ENCODE measurements at regions not wholly inside any gene's neighbourhood (a gene's known extent, or its start where the extent isn't known, plus 50 kb on each side); places are given as distances from the start of the nearest gene placed in this dataset.
A peak's percentile ranks its signal among the peaks of the same experiment; 100 is the strongest.
"Not testable (repeated sequence)": the region's sequence is repeated elsewhere in the genome, so short reads cannot be mapped to it uniquely, and the experiment has no call there.

DNA sequence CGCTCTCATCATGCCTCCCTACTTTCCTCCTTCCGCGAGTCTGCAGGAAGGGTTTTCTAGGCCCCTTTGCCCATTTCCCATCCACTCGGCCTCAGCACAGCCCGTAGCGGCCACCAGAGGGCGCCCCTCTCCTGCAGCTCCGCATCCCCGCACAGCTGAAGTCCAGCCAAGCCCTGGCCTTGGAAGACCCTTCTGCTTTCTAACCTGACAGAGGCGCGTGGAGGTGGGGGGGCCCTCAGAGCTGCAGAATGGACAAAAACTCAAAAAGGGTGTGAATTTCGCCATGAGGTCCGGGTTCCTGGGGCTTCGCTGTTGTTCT is 127.2 kb downstream of the GOLGA8T start:
- H3K79me2 ChIP-seq (ENCODE audit: control insufficient read depth in 1 of 2, insufficient read depth in 2 of 2, low read length in 2 of 2); H3K27ac ChIP-seq (ENCODE audit: low read depth, low read length); H3K23me2 ChIP-seq (ENCODE audit: low read depth, low read length); H3K4me2 ChIP-seq (ENCODE audit: insufficient read depth in 1 of 2, low read depth in 2 of 2, low read length in 2 of 2); H4K20me1 ChIP-seq (replicated peaks in 1 of 2; ENCODE audit: control insufficient read depth in 1 of 2, insufficient read depth in 2 of 2, low read length in 2 of 2); H2BK15ac ChIP-seq (ENCODE audit: low read length); H3K18ac ChIP-seq (ENCODE audit: extremely low read depth, low read length); H3K23ac ChIP-seq (ENCODE audit: insufficient read length); H3K9me3 ChIP-seq (ENCODE audit: insufficient read depth in 2 of 2, low read depth in 1 of 2, low read length in 1 of 2); H2BK12ac ChIP-seq (ENCODE audit: low read depth, low read length); H4K8ac ChIP-seq (ENCODE audit: extremely low read depth, insufficient read depth, low read length); H2BK20ac ChIP-seq (ENCODE audit: low read length); H2AFZ ChIP-seq (ENCODE audit: low read length); H3K79me1 ChIP-seq (ENCODE audit: low read depth, low read length); H3K56ac ChIP-seq (replicated peaks; ENCODE audit: insufficient read length, low read depth, low read length); H2BK120ac ChIP-seq (replicated peaks; ENCODE audit: low read depth, low read length); H2BK5ac ChIP-seq (ENCODE audit: low read depth, low read length); H4K5ac ChIP-seq (ENCODE audit: insufficient read length, low read depth, low read length); H4K91ac ChIP-seq (replicated peaks; ENCODE audit: insufficient read length, low read length); H3K4me1 ChIP-seq (replicated peaks in 1 of 4; ENCODE audit: control insufficient read depth in 3 of 4, insufficient read depth in 4 of 4, low read length in 3 of 4); DNase-seq (ENCODE audit: low read depth in 1 of 2, low spot score in 2 of 2); H3K27me3 ChIP-seq (replicated peaks in 1 of 4; ENCODE audit: control insufficient read depth in 3 of 4, extremely low read depth in 1 of 4, insufficient read depth in 3 of 4, low read length in 3 of 4); H3K36me3 ChIP-seq (ENCODE audit: control insufficient read depth in 2 of 4, insufficient read depth in 4 of 4, low read length in 3 of 4); CTCF ChIA-PET (ENCODE audit: partially characterized antibody); H3K9ac ChIP-seq (replicated peaks in 1 of 4; ENCODE audit: extremely low read depth in 1 of 4, low read depth in 3 of 4, low read length in 3 of 4); H3K14ac ChIP-seq (ENCODE audit: insufficient read length); POLR2A ChIA-PET (ENCODE audit: partially characterized antibody); H3K4me3 ChIP-seq (ENCODE audit: extremely low read depth in 1 of 4, insufficient read depth in 2 of 4, low read depth in 3 of 4, low read length in 4 of 4); H3K4ac ChIP-seq (replicated peaks; ENCODE audit: insufficient read length, low read depth, low read length); H2AK5ac ChIP-seq (ENCODE audit: low read depth, low read length): not testable (repeated sequence)
- FAIRE-seq: peak; percentile 80
- WGBS, 2 experiments (ENCODE audit: extremely low coverage in 1 of 2, insufficient coverage in 1 of 2, insufficient read length in 1 of 2, insufficient replicate concordance in 2 of 2, low coverage in 1 of 2, low lambda C conversion rate in 2 of 2, missing lambda C conversion rate in 1 of 2): no CpG with 5 or more reads among the region's 14 CpGs

DNA sequence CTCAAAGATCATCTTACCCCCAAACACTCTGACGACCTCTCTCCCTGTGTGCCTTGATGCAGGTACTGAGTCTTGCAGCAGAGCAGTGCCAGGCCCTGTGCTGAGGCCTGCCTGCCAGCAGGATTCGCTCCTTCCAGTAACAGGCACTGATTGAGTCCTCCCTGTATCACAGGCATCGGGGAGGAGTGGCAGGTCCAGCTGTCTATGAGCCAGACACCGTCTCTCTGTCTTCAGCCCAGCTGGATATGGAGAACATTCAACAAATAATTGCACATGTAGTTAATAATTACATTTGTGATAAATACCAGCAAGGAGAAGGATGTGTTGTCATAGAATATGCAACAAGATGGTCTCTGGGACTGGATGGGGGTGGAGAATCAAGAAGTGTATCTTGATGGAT is 129.1 kb downstream of the GOLGA8T start:
- H3K79me1 ChIP-seq (ENCODE audit: low read depth, low read length); H2BK20ac ChIP-seq (ENCODE audit: low read length); H2BK5ac ChIP-seq (ENCODE audit: low read depth, low read length); CTCF ChIA-PET (ENCODE audit: partially characterized antibody); H2BK120ac ChIP-seq (replicated peaks; ENCODE audit: low read depth, low read length); H3K23ac ChIP-seq (ENCODE audit: insufficient read length); H3K56ac ChIP-seq (replicated peaks; ENCODE audit: insufficient read length, low read depth, low read length); H2BK12ac ChIP-seq (ENCODE audit: low read depth, low read length); H3K79me2 ChIP-seq (ENCODE audit: control insufficient read depth in 1 of 2, insufficient read depth in 2 of 2, low read length in 2 of 2); H3K23me2 ChIP-seq (ENCODE audit: low read depth, low read length); H2AK5ac ChIP-seq (ENCODE audit: low read depth, low read length); H3K27me3 ChIP-seq (replicated peaks in 1 of 4; ENCODE audit: control insufficient read depth in 3 of 4, extremely low read depth in 1 of 4, insufficient read depth in 3 of 4, low read length in 3 of 4); DNase-seq (ENCODE audit: low read depth in 1 of 2, low spot score in 2 of 2); H3K4me3 ChIP-seq (ENCODE audit: extremely low read depth in 1 of 4, insufficient read depth in 2 of 4, low read depth in 3 of 4, low read length in 4 of 4); H3K9ac ChIP-seq (replicated peaks in 1 of 4; ENCODE audit: extremely low read depth in 1 of 4, low read depth in 3 of 4, low read length in 3 of 4); H4K5ac ChIP-seq (ENCODE audit: insufficient read length, low read depth, low read length); FAIRE-seq; H3K36me3 ChIP-seq (ENCODE audit: control insufficient read depth in 2 of 4, insufficient read depth in 4 of 4, low read length in 3 of 4); H3K27ac ChIP-seq (ENCODE audit: low read depth, low read length); H3K4me2 ChIP-seq (ENCODE audit: insufficient read depth in 1 of 2, low read depth in 2 of 2, low read length in 2 of 2); H4K8ac ChIP-seq (ENCODE audit: extremely low read depth, insufficient read depth, low read length); POLR2A ChIA-PET (ENCODE audit: partially characterized antibody); H3K4ac ChIP-seq (replicated peaks; ENCODE audit: insufficient read length, low read depth, low read length); H2AFZ ChIP-seq (ENCODE audit: low read length); H3K9me3 ChIP-seq (ENCODE audit: insufficient read depth in 2 of 2, low read depth in 1 of 2, low read length in 1 of 2); H3K14ac ChIP-seq (ENCODE audit: insufficient read length); H2BK15ac ChIP-seq (ENCODE audit: low read length); H4K20me1 ChIP-seq (replicated peaks in 1 of 2; ENCODE audit: control insufficient read depth in 1 of 2, insufficient read depth in 2 of 2, low read length in 2 of 2); H3K4me1 ChIP-seq (replicated peaks in 1 of 4; ENCODE audit: control insufficient read depth in 3 of 4, insufficient read depth in 4 of 4, low read length in 3 of 4); H4K91ac ChIP-seq (replicated peaks; ENCODE audit: insufficient read length, low read length); H3K18ac ChIP-seq (ENCODE audit: extremely low read depth, low read length): not testable (repeated sequence)
- WGBS, 2 experiments (ENCODE audit: extremely low coverage in 1 of 2, insufficient coverage in 1 of 2, insufficient read length in 1 of 2, insufficient replicate concordance in 2 of 2, low coverage in 1 of 2, low lambda C conversion rate in 2 of 2, missing lambda C conversion rate in 1 of 2): 98% methylated on average over 3 of the region's 4 CpGs; no CpG with 5 or more reads in 1 of the 2 experiments

Measured in H1 (cell line).